ENCODE measurements at regions not wholly inside any gene's neighbourhood (a gene's known extent, or its start where the extent isn't known, plus 50 kb on each side); places are given as distances from the start of the nearest gene placed in this dataset.

DNA sequence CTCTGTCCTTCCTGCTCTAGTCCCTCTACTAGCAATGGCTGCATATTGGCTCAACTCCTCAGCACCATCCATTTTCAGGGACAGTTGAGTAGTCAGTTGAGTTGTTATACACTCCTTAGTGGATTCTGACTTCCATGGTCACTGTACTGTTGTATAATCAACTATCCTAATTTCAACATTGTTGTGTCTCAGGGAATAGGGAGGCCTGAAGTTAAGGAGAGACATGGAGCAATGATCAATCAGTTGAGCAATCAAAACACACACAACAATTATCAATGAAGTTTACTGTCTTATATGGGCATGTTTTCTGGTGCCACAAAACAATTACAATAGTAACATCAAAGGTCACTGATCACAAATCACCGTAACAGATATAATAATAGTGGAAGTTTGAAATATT lies 255.9 kb downstream of the KCNC2 start:
- Histone ChIP-seq H3K79me2 (ENCODE audit: insufficient read depth, low read length) (no peaks in the 10 kb centered on the region), H2AFZ (ENCODE audit: low read depth, low read length) (no peak overlapping the region), H3K27ac (ENCODE audit: low read length) (no peak overlapping the region), H4K20me1 (ENCODE audit: insufficient read depth, low read length) (no peaks in the 10 kb centered on the region), H3K27me3 (ENCODE audit: insufficient read depth, low read length, poor library complexity) (no peaks in the 10 kb centered on the region), H3K4me2 (ENCODE audit: insufficient read depth, low read length) (no peak overlapping the region), H3K4me3 (ENCODE audit: low read depth in 1 of 2, low read length in 2 of 2) (no peak overlapping the region), H3K9ac (ENCODE audit: low read depth, low read length) (no peak overlapping the region), H3K4me1 (ENCODE audit: insufficient read depth, low read length) (no peaks in the 10 kb centered on the region), H3K9me3 (ENCODE audit: insufficient read depth, low read length, severe bottlenecking) (no peaks in the 10 kb centered on the region), H3K36me3 (ENCODE audit: insufficient read depth, low read length) (no peaks in the 10 kb centered on the region)
- no peak for ATAC-seq (ENCODE audit: insufficient read depth, low read depth)
- TF ChIP-seq EZH2 (IDR thresholded peaks at IDR 0.05; ENCODE audit: borderline replicate concordance, low read depth, low read length, severe bottlenecking), result no peak
- TF ChIP-seq, protein P1, sequence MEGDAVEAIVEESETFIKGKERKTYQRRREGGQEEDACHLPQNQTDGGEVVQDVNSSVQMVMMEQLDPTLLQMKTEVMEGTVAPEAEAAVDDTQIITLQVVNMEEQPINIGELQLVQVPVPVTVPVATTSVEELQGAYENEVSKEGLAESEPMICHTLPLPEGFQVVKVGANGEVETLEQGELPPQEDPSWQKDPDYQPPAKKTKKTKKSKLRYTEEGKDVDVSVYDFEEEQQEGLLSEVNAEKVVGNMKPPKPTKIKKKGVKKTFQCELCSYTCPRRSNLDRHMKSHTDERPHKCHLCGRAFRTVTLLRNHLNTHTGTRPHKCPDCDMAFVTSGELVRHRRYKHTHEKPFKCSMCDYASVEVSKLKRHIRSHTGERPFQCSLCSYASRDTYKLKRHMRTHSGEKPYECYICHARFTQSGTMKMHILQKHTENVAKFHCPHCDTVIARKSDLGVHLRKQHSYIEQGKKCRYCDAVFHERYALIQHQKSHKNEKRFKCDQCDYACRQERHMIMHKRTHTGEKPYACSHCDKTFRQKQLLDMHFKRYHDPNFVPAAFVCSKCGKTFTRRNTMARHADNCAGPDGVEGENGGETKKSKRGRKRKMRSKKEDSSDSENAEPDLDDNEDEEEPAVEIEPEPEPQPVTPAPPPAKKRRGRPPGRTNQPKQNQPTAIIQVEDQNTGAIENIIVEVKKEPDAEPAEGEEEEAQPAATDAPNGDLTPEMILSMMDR (IDR thresholded peaks at IDR 0.05; ENCODE audit: borderline replicate concordance, extremely low read depth, low read length, poor library complexity, severe bottlenecking), result no peak
- no peak for DNase-seq

DNA sequence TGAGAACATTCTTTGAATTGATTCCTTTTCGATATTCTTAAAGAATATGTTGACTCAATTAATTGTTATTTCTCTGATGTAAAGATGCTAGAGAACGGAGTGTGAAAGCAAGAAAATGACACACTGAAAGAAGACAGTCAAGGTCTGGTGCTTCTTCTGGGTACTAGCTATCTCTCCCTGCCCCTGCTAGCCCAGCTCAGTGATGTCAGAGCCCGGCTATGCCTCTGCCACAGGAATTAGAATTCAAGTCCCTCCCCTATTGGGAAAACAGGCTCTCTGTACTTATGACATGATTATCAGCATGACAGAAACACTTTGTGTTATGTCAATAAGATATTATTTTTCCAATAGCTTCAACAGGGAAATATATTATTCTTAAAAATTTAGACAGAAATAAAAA lies 252.4 kb downstream of the KCNC2 start:
- no peak overlapping the region for H3K4me2 ChIP-seq (ENCODE audit: insufficient read depth, low read length)
- no peak overlapping the region for H2AFZ ChIP-seq (ENCODE audit: low read depth, low read length)
- TF ChIP-seq EZH2 (IDR thresholded peaks at IDR 0.05; ENCODE audit: borderline replicate concordance, low read depth, low read length, severe bottlenecking), result no peak
- no peaks in the 10 kb centered on the region for H3K9me3 ChIP-seq (ENCODE audit: insufficient read depth, low read length, severe bottlenecking)
- no peak overlapping the region for H3K4me3 ChIP-seq (ENCODE audit: low read depth in 1 of 2, low read length in 2 of 2)
- no peaks in the 10 kb centered on the region for H3K27me3 ChIP-seq (ENCODE audit: insufficient read depth, low read length, poor library complexity)
- H4K20me1 ChIP-seq (ENCODE audit: insufficient read depth, low read length), result no peaks in the 10 kb centered on the region
- H3K27ac ChIP-seq (ENCODE audit: low read length), result no peak overlapping the region
- no peak for ATAC-seq (ENCODE audit: insufficient read depth, low read depth)
- DNase-seq, result no peak
- H3K36me3 ChIP-seq (ENCODE audit: insufficient read depth, low read length), result no peaks in the 10 kb centered on the region
- no peaks in the 10 kb centered on the region for H3K4me1 ChIP-seq (ENCODE audit: insufficient read depth, low read length)
- H3K79me2 ChIP-seq (ENCODE audit: insufficient read depth, low read length), result no peaks in the 10 kb centered on the region
- no peak overlapping the region for H3K9ac ChIP-seq (ENCODE audit: low read depth, low read length)

DNA sequence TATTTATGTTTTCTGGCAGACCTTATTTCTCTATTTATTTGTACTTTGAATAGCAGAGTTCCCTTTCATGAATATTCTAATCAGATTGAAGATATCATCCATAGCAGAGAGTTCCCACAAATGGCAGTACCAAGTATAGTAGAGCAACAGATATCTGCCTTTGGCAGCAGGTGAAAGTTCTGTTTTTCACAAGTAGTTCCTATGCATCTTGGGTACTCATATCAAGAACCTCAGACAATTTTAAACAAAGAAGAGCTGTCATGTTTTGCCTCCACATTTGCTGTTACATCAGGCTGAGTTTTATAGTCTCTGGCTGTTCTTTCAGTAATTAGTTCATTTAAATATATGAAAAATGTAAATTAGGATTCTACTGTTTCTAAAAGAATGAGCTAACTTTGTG lies 252.0 kb downstream of the KCNC2 start:
- Histone ChIP-seq H2AFZ (ENCODE audit: low read depth, low read length) (no peak overlapping the region), H3K79me2 (ENCODE audit: insufficient read depth, low read length) (no peaks in the 10 kb centered on the region), H3K36me3 (ENCODE audit: insufficient read depth, low read length) (no peaks in the 10 kb centered on the region), H3K27ac (ENCODE audit: low read length) (no peak overlapping the region), H3K4me3 (ENCODE audit: low read depth in 1 of 2, low read length in 2 of 2) (no peak overlapping the region), H3K9ac (ENCODE audit: low read depth, low read length) (no peak overlapping the region), H3K9me3 (ENCODE audit: insufficient read depth, low read length, severe bottlenecking) (no peaks in the 10 kb centered on the region), H3K4me2 (ENCODE audit: insufficient read depth, low read length) (no peak overlapping the region), H4K20me1 (ENCODE audit: insufficient read depth, low read length) (no peaks in the 10 kb centered on the region), H3K27me3 (ENCODE audit: insufficient read depth, low read length, poor library complexity) (no peaks in the 10 kb centered on the region), H3K4me1 (ENCODE audit: insufficient read depth, low read length) (no peaks in the 10 kb centered on the region)
- no peak for DNase-seq
- TF ChIP-seq, protein P1 (IDR thresholded peaks at IDR 0.05; ENCODE audit: borderline replicate concordance, extremely low read depth, low read length, poor library complexity, severe bottlenecking), result no peak
- TF ChIP-seq EZH2 (IDR thresholded peaks at IDR 0.05; ENCODE audit: borderline replicate concordance, low read depth, low read length, severe bottlenecking), result no peak
- no peak for ATAC-seq (ENCODE audit: insufficient read depth, low read depth)

DNA sequence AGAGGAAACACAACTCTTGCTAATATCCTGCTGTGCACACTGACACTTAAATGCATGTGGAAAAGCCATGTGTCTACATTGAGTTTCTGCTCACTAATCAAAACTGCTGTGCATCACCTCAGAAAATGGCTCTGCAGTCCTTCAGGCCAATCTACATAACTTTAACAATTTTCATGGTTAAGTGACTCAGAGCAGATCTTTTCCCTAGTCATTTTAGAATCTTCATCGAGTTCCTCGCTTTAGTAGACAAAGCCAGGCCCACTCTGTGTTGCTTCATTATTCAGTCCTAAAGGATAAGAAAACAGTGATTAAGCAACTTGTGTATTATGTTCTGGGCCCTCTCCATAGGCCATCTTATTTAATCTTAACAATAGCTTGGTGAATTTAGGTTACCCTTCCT lies 250.0 kb downstream of the KCNC2 start:
- Histone ChIP-seq H3K36me3 (ENCODE audit: insufficient read depth, low read length) (no peaks in the 10 kb centered on the region), H3K4me2 (ENCODE audit: insufficient read depth, low read length) (no peak overlapping the region), H3K9ac (ENCODE audit: low read depth, low read length) (no peak overlapping the region), H3K4me1 (ENCODE audit: insufficient read depth, low read length) (no peaks in the 10 kb centered on the region), H3K79me2 (ENCODE audit: insufficient read depth, low read length) (no peaks in the 10 kb centered on the region), H4K20me1 (ENCODE audit: insufficient read depth, low read length) (no peaks in the 10 kb centered on the region), H3K27ac (ENCODE audit: low read length) (no peak overlapping the region), H2AFZ (ENCODE audit: low read depth, low read length) (no peak overlapping the region), H3K4me3 (ENCODE audit: low read depth in 1 of 2, low read length in 2 of 2) (no peak overlapping the region), H3K27me3 (ENCODE audit: insufficient read depth, low read length, poor library complexity) (no peaks in the 10 kb centered on the region), H3K9me3 (ENCODE audit: insufficient read depth, low read length, severe bottlenecking) (no peaks in the 10 kb centered on the region)
- ATAC-seq (ENCODE audit: insufficient read depth, low read depth) (no peak), DNase-seq (no peak)
- TF ChIP-seq, protein P1 (IDR thresholded peaks at IDR 0.05; ENCODE audit: borderline replicate concordance, extremely low read depth, low read length, poor library complexity, severe bottlenecking), result no peak
- TF ChIP-seq EZH2 (IDR thresholded peaks at IDR 0.05; ENCODE audit: borderline replicate concordance, low read depth, low read length, severe bottlenecking), result no peak

All from DND-41 (cell line).